Mucosa of descending colon (tissue), 3 donors: ENCODE measurements at regions not wholly inside any gene's neighbourhood (a gene's known extent, or its start where the extent isn't known, plus 50 kb on each side); places are given as distances from the start of the nearest gene placed in this dataset.
"Not testable (repeated sequence)": the region's sequence is repeated elsewhere in the genome, so short reads cannot be mapped to it uniquely, and the experiment has no call there.

Experiments
- ATAC-seq: fragments of 200-7000 bp; cut with Tn5 transposase; one replicate; pipeline ENCODE4 v1.9.1; 2020; ENCODE audit warnings: mild to moderate bottlenecking, moderate library complexity
- DNase-seq, 3 donors: peaks; one replicate each; pipeline ENCODE4 v3.0.0-alpha.2; 2020
- H3K36me3 ChIP-seq: fragments of 200-600 bp; one replicate; pipeline ENCODE4 v1.8.0; 2021; ENCODE audit warnings: low read depth, mild to moderate bottlenecking
- H3K4me1 ChIP-seq: fragments of 200-600 bp; one replicate; pipeline ENCODE4 v1.8.0; 2021; ENCODE audit warnings: low read depth, mild to moderate bottlenecking
- H3K4me3 ChIP-seq: fragments of 200-600 bp; one replicate; pipeline ENCODE4 v1.8.0; 2021; ENCODE audit warnings: mild to moderate bottlenecking
- H3K9me3 ChIP-seq: fragments of 200-600 bp; one replicate; pipeline ENCODE4 v1.8.0; 2021; ENCODE audit warnings: mild to moderate bottlenecking
- intact Hi-C, 2 donors: fragments of 100-400 bp; cut with DNase I in 1 of 2; cut with micrococcal nuclease in 1 of 2; formaldehyde crosslinking; loops; one replicate each; pipeline versions ENCODE4 v1.11.0 to v1.11.1; 2022; cut with DNase I, micrococcal nuclease
- TF ChIP-seq, protein P1 (sequence below): fragments of 200-600 bp; IDR thresholded peaks from one replicate; pipeline ENCODE4 v1.8.0; 2022; ENCODE audit warnings: antibody characterized with exemption, mild to moderate bottlenecking
- donor health status: DM: no; HTN: no; CAD: no; lungs with moderate emphysema.
- donor health status: DM: no; HTN: no; CAD: no.
- donor health status: DM: no; HTN: yes; CAD: no.

DNA sequence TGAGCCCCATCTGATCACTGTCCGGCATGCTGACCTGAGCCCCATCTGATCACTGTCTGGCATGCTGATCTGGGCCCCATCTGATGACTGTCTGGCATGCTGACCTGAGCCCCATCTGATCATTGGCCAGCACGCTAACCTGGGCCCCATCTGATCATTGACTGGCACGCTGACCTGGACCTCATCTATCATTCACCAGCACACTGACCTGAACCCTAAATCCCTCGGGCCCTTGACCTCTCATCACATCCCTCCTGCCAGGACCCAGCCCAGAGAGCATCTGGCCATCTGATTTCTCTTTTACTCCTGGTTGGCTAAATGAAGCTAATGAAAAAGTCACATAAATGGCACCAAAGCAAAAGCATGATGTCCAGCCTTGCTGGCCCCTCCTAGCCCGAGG is 207.1 kb downstream of the NDUFA10 start:
- intact Hi-C loops: no loop called here
- TF ChIP-seq, protein P1, sequence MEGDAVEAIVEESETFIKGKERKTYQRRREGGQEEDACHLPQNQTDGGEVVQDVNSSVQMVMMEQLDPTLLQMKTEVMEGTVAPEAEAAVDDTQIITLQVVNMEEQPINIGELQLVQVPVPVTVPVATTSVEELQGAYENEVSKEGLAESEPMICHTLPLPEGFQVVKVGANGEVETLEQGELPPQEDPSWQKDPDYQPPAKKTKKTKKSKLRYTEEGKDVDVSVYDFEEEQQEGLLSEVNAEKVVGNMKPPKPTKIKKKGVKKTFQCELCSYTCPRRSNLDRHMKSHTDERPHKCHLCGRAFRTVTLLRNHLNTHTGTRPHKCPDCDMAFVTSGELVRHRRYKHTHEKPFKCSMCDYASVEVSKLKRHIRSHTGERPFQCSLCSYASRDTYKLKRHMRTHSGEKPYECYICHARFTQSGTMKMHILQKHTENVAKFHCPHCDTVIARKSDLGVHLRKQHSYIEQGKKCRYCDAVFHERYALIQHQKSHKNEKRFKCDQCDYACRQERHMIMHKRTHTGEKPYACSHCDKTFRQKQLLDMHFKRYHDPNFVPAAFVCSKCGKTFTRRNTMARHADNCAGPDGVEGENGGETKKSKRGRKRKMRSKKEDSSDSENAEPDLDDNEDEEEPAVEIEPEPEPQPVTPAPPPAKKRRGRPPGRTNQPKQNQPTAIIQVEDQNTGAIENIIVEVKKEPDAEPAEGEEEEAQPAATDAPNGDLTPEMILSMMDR: no peak
- DNase-seq: peak in 1 of 3 donors; percentile 2
- no peak overlapping the region for H3K4me3 ChIP-seq
- ATAC-seq: no peak
- no peaks in the 10 kb centered on the region for H3K36me3 ChIP-seq
- H3K4me1 ChIP-seq: no peaks in the 10 kb centered on the region
- no peaks in the 10 kb centered on the region for H3K9me3 ChIP-seq

DNA sequence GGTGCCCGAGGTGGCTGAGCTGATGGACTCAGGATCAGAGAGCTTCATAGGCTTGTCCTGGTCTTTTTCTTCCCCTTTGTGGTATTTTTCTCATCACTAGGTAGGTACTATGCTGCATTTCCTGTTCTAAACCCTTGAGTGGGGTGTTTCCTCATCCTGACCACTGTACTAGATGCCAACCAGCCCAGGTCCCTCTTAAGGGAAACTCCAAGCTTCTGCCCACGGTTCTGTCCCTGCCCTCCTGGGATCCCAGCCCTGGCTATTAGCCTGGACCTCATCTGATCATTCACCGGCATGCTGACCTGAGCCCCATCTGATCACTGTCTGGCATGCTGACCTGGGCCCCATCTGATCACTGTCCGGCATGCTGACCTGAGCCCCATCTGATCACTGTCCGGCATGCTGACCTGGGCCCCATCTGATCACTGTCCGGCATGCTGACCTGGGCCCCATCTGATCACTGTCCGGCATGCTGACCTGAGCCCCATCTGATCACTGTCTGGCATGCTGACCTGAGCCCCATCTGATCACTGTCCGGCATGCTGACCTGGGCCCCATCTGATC is 207.6 kb downstream of the NDUFA10 start:
- peak in 1 of 3 donors; percentile 8 for DNase-seq
- H3K4me1 ChIP-seq, intact Hi-C loops, H3K9me3 ChIP-seq, ATAC-seq, H3K36me3 ChIP-seq, H3K4me3 ChIP-seq: not testable (repeated sequence)

DNA sequence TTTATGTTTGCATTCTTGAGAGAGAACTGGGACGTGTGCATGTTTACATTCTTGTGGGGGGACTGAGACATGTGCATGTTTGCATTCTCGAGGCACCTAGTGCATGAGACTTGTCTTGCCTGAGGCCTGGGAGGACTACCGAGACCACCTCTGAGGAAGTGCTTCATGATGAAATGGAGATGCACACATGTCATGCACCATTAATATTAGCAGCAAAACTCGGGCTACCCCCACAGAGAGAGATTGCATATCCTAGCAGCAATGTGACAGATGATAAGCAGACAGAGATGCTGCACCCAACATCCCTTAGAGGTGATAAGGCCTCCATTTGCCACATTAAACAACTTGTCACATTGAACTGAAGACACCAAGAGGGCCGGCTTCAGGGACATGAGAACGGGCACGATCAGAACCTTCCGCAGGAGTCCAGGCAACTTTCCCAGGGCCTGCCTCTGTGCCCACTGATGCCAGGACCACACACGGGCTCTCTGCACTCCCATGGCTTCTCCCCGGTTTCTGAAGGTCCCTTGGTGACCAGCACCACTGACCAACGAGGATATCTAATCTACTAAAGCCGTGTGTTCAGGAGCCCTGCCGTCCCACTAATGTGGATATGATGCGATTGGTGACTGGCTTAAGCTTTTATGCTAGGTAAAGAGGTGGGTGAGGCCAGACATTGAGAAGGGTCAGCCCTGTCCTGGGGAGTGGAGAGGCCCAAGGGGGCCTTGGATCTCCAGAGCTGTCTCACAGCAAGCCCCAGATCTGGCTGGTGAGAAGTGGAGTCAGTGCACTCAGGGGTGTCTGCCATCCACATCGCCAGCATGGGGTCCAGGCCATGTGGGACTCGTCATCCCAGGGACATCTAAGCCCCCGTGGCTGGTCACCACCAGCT is 208.3 kb downstream of the NDUFA10 start:
- Histone ChIP-seq H3K4me1 (no peaks in the 10 kb centered on the region), H3K36me3 (no peaks in the 10 kb centered on the region), H3K9me3 (no peaks in the 10 kb centered on the region), H3K4me3 (no peak overlapping the region)
- TF ChIP-seq, protein P1: no peak
- intact Hi-C loops: no loop called here
- ATAC-seq: no peak
- peak in 1 of 3 donors; percentile 7 for DNase-seq

DNA sequence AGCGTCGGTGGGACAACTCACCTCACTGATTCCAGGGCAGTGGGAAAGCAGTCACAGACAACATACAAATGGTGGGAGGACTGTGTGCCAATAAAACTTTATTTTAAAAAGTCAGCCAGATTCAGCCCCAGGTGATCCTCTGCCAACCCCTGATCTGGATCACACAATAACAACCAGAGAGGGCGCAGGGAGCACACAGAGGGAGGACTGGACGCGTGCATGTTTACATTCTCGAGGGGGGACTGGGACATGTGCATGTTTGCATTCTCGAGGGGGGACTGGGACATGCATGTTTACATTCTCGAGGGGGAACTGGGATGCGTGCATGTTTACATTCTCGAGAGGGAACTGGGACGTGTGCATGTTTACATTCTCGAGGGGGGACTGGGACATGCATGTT is 209.5 kb downstream of the NDUFA10 start:
- TF ChIP-seq, protein P1: no peak
- Histone ChIP-seq H3K36me3 (no peaks in the 10 kb centered on the region), H3K4me3 (no peak overlapping the region), H3K4me1 (no peaks in the 10 kb centered on the region), H3K9me3 (no peaks in the 10 kb centered on the region)
- DNase-seq (peak in 1 of 3 donors; percentile 4), ATAC-seq (no peak)
- intact Hi-C loops: no loop called here

DNA sequence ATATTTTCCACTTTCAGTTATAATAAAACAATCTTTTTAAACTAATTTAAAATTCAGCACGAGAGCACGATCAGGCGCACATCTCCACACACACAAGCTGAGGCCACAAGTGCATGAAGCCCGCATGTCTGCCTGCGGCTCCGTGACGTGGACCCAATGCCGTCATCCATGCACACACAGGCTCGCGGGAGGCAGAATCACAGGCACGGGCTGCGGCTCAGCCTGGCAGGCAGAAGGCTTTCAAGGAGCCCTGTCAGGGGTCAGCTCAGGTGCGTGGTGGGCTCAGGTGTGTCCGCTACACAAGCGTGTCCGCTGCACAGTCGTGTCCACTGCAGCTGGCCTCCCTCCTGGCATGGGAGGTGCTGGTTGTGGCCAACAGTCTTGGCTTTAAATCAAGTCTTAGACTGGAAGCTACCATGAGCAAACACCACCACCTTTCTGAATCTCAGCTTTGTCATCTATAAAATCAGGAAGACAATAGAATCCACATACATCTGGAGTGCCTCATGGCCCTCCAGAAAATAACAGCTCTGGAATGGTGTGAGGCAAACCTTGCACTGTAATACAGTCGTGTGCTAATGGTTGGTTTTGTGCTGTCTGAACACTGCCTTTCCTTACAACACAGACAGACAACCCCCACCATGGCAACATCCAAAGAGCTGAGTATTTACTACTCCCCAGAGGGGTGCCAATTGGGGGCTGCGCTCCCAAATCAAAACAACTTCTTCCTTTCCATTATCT is 210.1 kb downstream of the NDUFA10 start:
- Histone ChIP-seq H3K36me3 (no peaks in the 10 kb centered on the region), H3K4me1 (no peaks in the 10 kb centered on the region), H3K4me3 (no peak overlapping the region), H3K9me3 (no peaks in the 10 kb centered on the region)
- TF ChIP-seq, protein P1: no peak
- intact Hi-C loops: no loop called here
- DNase-seq (peak in 2 of 3 donors; percentile 34), ATAC-seq (peak; percentile 42)
